ENCODE measurements at regions not wholly inside any gene's neighbourhood (a gene's known extent, or its start where the extent isn't known, plus 50 kb on each side); places are given as distances from the start of the nearest gene placed in this dataset.

DNA sequence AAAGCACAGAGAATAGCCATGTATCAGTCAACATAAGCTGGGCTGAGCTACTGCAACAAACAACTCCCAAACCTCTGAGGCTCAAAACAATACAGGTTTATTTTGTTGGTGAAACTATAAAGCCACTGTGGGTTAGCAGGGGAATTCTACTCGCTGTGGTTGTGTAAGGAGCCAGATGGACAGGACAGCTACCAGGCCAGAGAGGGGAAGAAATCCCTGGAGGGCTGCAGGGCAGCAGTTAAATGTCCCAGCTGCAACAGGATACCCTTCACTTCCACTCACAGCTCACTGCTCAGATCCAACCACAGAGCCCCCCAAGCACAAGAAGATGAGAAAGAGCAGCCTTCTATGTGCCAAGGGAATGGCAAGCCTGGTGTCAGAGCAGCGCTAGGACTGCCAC is 245.9 kb upstream of the RAB6C start:
- dilution Hi-C loops (cut with MboI; ENCODE audit: extremely low pct_ligation_motif_present, low sequenced_read_pairs) (no loop called here), intact Hi-C loops (cut with micrococcal nuclease) (no loop called here)
- POLR2A ChIA-PET: no interaction called here
- Histone ChIP-seq H3K4me3 (replicated peaks in 1 of 3; ENCODE audit: insufficient read depth in 1 of 3, low read depth in 1 of 3, low read length in 3 of 3) (no peak overlapping the region), H3K9ac (replicated peaks; ENCODE audit: extremely low read depth, insufficient read depth, low read length) (no peak overlapping the region), H3K9me1 (replicated peaks; ENCODE audit: control insufficient read depth, extremely low read depth, insufficient read depth, low read length) (no peaks in the 10 kb centered on the region), H2AFZ (ENCODE audit: low read depth, low read length) (no peak overlapping the region), H3K9me3 (replicated peaks; ENCODE audit: control insufficient read depth, insufficient read depth, low read length) (peaks cover 7% of the 10 kb centered on the region), H3K79me2 (ENCODE audit: control insufficient read depth, insufficient read depth, low read length) (no peaks in the 10 kb centered on the region), H3K4me2 (ENCODE audit: insufficient read depth, low read length) (no peak overlapping the region), H3K27ac (ENCODE audit: insufficient read depth, low read depth, low read length) (no peak overlapping the region), H3K27me3 (ENCODE audit: control insufficient read depth in 2 of 2, insufficient read depth in 2 of 2, low read length in 2 of 2) (no peaks in the 10 kb centered on the region), H3K36me3 (ENCODE audit: control insufficient read depth in 2 of 2, extremely low read depth in 1 of 2, insufficient read depth in 2 of 2, low read length in 2 of 2) (no peaks in the 10 kb centered on the region), H4K20me1 (replicated peaks; ENCODE audit: control insufficient read depth, extremely low read depth, insufficient read depth, low read length) (no peaks in the 10 kb centered on the region), H3K4me1 (ENCODE audit: control insufficient read depth, extremely low read depth, insufficient read depth, low read length) (no peaks in the 10 kb centered on the region)
- DNase-seq (ENCODE audit: low read depth, low spot score) (no peak), FAIRE-seq (no peak)
- CTCF ChIA-PET: no interaction called here
- no peak for TF ChIP-seq EZH2 (IDR thresholded peaks at IDR 0.05; ENCODE audit: borderline replicate concordance, low read depth, low read length, severe bottlenecking)
- TF ChIP-seq POLR2A (IDR thresholded peaks at IDR 0.05; ENCODE audit: low read depth, low read length): no peak
- no peak for TF ChIP-seq FOS (IDR thresholded peaks at IDR 0.05; ENCODE audit: borderline replicate concordance, insufficient read depth, low read length)
- no peak for TF ChIP-seq JUN (IDR thresholded peaks at IDR 0.05; ENCODE audit: borderline replicate concordance, insufficient read depth, insufficient read length, low read depth)
- no peak for TF ChIP-seq MAX (IDR thresholded peaks at IDR 0.05; ENCODE audit: insufficient read depth, insufficient read length)
- TF ChIP-seq MYC (IDR thresholded peaks at IDR 0.05; ENCODE audit: low read depth, low read length): no peak
- TF ChIP-seq, protein P1, sequence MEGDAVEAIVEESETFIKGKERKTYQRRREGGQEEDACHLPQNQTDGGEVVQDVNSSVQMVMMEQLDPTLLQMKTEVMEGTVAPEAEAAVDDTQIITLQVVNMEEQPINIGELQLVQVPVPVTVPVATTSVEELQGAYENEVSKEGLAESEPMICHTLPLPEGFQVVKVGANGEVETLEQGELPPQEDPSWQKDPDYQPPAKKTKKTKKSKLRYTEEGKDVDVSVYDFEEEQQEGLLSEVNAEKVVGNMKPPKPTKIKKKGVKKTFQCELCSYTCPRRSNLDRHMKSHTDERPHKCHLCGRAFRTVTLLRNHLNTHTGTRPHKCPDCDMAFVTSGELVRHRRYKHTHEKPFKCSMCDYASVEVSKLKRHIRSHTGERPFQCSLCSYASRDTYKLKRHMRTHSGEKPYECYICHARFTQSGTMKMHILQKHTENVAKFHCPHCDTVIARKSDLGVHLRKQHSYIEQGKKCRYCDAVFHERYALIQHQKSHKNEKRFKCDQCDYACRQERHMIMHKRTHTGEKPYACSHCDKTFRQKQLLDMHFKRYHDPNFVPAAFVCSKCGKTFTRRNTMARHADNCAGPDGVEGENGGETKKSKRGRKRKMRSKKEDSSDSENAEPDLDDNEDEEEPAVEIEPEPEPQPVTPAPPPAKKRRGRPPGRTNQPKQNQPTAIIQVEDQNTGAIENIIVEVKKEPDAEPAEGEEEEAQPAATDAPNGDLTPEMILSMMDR (IDR thresholded peaks at IDR 0.05; ENCODE audit: extremely low read depth in 1 of 2, insufficient read depth in 1 of 2, low read depth in 1 of 2, low read length in 2 of 2): no peak
- no peak for TF ChIP-seq POLR2AphosphoS5 (IDR thresholded peaks at IDR 0.05; ENCODE audit: insufficient read depth, low read depth, low read length)
- no peak for TF ChIP-seq GATA2 (IDR thresholded peaks at IDR 0.05; ENCODE audit: insufficient read depth, insufficient read length, low read depth, low read length)
- BruUV-seq (replicated peaks): no TSS peak
